ENCODE measurements at regions not wholly inside any gene's neighbourhood (a gene's known extent, or its start where the extent isn't known, plus 50 kb on each side); places are given as distances from the start of the nearest gene placed in this dataset.

- in situ Hi-C loops (cut with HindIII; ENCODE audit: extremely low pct_ligation_motif_present, low pct_unique_long_range_greater_than_20kb): no loop called here
- H4K20me1 ChIP-seq (ENCODE audit: insufficient read depth, low read length): no peaks in the 10 kb centered on the region
- no peaks in the 10 kb centered on the region for H3K79me2 ChIP-seq (ENCODE audit: insufficient read depth, low read length)
- H2AFZ ChIP-seq (ENCODE audit: low read length): no peak overlapping the region
- ChIA-PET CTCF (ENCODE audit: low intra/inter-chr PET ratio, low total read pairs) (no interaction called here), POLR2A (no interaction called here)
- no peak overlapping the region for H3K9ac ChIP-seq (ENCODE audit: insufficient read depth, low read depth, low read length)
- no peak for ATAC-seq
- intact Hi-C loops (cut with micrococcal nuclease; ENCODE audit: unreplicated experiment): no loop called here
- no peak for FAIRE-seq
- peaks cover 8 to 33% of the 10 kb centered on the region in 2 experiments for H3K36me3 ChIP-seq (replicated peaks in 1 of 2; ENCODE audit: control insufficient read depth in 1 of 2, insufficient read depth in 2 of 2, low read length in 2 of 2)
- no peaks in the 10 kb centered on the region for H3K9me3 ChIP-seq (ENCODE audit: low read length)
- H3K4me1 ChIP-seq (ENCODE audit: insufficient read depth, low read length): no peaks in the 10 kb centered on the region
- no peak for DNase-seq (ENCODE audit: low spot score)
- no peak overlapping the region for H3K4me3 ChIP-seq (replicated peaks in 1 of 3; ENCODE audit: insufficient read depth in 1 of 3, low read depth in 2 of 3, low read length in 3 of 3)
- H3K27me3 ChIP-seq (ENCODE audit: control insufficient read depth in 1 of 2, insufficient read depth in 2 of 2, low read length in 2 of 2): no peaks in the 10 kb centered on the region; a peak in 1 of 5 replicates
- H3K27ac ChIP-seq (ENCODE audit: extremely low read length, insufficient read depth, low read length): no peak overlapping the region
- no peak for TF ChIP-seq AGO2 (optimal IDR thresholded peaks at IDR 0.05; ENCODE audit: low read depth, low read length)
- TF ChIP-seq ZNF383 (CRISPR knock-in tag; IDR thresholded peaks at IDR 0.05; ENCODE audit: borderline replicate concordance): no peak
- no peak for TF ChIP-seq CHCHD3 (CRISPR knock-in tag; IDR thresholded peaks at IDR 0.05)
- TF ChIP-seq ZNF451 (CRISPR knock-in tag; IDR thresholded peaks at IDR 0.05): no peak
- TF ChIP-seq, protein P1, sequence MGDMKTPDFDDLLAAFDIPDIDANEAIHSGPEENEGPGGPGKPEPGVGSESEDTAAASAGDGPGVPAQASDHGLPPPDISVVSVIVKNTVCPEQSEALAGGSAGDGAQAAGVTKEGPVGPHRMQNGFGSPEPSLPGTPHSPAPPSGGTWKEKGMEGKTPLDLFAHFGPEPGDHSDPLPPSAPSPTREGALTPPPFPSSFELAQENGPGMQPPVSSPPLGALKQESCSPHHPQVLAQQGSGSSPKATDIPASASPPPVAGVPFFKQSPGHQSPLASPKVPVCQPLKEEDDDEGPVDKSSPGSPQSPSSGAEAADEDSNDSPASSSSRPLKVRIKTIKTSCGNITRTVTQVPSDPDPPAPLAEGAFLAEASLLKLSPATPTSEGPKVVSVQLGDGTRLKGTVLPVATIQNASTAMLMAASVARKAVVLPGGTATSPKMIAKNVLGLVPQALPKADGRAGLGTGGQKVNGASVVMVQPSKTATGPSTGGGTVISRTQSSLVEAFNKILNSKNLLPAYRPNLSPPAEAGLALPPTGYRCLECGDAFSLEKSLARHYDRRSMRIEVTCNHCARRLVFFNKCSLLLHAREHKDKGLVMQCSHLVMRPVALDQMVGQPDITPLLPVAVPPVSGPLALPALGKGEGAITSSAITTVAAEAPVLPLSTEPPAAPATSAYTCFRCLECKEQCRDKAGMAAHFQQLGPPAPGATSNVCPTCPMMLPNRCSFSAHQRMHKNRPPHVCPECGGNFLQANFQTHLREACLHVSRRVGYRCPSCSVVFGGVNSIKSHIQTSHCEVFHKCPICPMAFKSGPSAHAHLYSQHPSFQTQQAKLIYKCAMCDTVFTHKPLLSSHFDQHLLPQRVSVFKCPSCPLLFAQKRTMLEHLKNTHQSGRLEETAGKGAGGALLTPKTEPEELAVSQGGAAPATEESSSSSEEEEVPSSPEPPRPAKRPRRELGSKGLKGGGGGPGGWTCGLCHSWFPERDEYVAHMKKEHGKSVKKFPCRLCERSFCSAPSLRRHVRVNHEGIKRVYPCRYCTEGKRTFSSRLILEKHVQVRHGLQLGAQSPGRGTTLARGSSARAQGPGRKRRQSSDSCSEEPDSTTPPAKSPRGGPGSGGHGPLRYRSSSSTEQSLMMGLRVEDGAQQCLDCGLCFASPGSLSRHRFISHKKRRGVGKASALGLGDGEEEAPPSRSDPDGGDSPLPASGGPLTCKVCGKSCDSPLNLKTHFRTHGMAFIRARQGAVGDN (CRISPR knock-in tag; IDR thresholded peaks at IDR 0.05): no peak
- H3K4me2 ChIP-seq (ENCODE audit: low read depth, low read length): no peak overlapping the region
- 100% methylated on average over 1 of the region's 3 CpGs for whole genome bisulfite sequencing (ENCODE audit: low lambda C conversion rate)
- BruUV-seq (replicated peaks): no TSS peak
These were observed 53.0 kb downstream of the ARL6IP4 start for GRCh38 chr12:123033392-123034021.

All from HepG2 (cell line).